SK-MEL-5 (cell line): ENCODE measurements at regions not wholly inside any gene's neighbourhood (a gene's known extent, or its start where the extent isn't known, plus 50 kb on each side); places are given as distances from the start of the nearest gene placed in this dataset.

Source experiments
- DNase-seq: peaks from one replicate; pipeline ENCODE4 v3.0.0-alpha.2; 2016; ENCODE audit warnings: low read depth, low spot score
- in situ Hi-C: cut with HindIII; loops from 2 replicates; pipeline ENCODE4 v1.10.0; 2016; ENCODE audit warnings: low sequenced_read_pairs, high pct_unique_total_duplicates, low pct_unique_long_range_greater_than_20kb

DNA sequence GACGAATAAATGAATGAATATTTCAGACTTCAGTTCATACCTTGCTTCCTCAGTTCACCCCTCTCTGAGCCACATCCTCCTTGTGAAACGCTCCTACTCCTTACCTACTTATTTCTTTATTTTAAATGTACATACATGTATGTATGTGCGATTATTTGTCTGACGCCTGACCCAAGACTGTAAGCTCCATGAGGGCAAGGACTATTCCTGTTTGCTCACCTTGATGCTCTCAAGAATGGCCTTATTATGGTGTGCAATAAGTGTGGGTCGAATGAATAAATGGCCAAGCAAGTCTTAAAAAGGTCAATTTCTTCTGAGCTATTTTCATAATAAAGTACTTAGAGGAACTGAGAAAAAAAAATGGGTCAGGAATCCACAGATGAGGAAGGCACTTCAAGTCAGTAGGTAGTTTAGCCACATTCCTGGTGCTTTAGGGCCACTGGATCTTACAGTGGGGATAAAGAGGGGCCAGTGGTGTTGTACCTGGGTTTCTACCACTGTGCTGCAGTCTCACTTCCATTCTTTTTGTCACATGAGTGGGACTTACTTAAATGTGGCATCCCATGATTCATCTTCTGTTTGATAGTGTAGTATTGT is 74.7 kb downstream of the SDC1 start:
- in situ Hi-C loops = no loop called here

DNA sequence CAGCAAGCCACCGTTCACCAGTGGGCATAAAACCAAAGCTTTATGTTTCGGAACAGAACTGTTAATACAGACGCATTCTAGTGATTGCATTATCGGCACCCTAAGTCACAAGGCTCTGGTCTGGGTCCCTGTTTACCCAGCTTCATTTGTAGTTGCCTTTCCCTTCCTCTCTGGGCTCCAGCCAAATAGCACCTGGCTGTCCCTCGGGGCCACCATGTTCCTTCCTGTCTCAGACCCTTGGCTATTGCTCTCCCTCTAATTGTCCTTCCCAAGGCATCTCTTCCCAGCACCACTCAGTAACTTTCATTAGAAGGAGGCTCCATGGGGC is 75.3 kb downstream of the SDC1 start:
- in situ Hi-C loops = no loop called here
- DNase-seq = no peak

More for the DNA sequence above, 74.7 kb downstream of the SDC1 start:
- DNase-seq = no peak

DNA sequence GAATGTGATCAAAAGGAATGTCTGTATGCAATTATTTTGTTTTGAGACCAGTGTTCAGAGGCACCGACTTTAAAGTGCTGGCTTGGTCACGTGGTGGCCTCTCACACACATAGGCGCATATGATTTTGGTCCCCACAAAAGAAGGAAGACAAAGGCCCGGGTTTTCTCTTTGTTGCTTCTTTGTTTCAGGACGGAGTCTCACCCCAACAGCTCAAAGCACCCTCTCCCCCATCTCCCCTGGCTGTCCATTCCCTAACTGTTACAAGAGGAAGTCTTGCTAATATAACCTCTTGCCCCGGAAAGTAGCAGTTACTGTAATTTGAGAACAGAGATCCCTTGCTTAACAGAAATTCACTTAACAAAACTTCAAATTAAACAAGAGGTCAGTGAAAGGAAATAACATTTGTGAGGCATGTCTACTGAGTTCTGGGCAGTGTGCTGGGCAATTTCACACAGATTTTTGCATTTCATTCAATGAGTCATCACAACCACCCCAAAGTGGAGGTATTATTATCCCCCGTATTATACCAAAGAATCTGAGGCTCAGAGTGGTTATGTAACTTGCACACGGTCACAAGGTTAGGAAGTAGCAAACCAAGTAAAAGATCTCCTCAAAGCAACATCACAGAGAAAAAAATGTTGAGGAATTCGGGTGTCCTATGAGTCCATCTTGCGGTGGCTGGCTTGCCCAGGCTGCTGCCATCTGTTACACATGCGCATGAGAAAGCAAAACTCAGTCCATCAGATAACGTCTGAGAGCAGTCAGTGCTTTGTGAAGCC is 75.8 kb downstream of the SDC1 start:
- no peak for DNase-seq
- in situ Hi-C loops = no loop called here

DNA sequence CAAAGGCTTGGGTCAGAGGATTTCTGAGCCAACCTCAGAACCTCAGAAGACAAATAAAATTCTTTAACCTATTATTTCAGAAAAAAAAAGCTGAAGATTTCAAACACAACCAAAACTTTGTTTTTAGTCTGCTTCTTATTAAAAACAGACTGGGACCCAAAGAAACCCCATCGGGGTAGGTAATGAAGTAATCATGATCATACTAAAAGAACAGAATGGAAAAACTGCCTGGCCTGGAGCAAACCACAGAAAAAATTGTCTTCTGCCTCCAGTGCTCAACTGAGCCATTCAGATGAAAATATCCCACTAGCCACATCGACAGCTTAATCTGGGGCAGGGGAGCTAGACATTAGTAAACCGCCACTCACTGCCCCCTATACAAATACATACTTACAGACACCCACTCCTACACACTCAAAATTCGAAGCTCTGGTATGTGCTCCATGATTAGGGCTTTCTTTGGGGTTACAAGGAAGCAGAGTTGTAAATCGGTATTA is 76.5 kb downstream of the SDC1 start:
- no peak for DNase-seq
- in situ Hi-C loops = no loop called here

DNA sequence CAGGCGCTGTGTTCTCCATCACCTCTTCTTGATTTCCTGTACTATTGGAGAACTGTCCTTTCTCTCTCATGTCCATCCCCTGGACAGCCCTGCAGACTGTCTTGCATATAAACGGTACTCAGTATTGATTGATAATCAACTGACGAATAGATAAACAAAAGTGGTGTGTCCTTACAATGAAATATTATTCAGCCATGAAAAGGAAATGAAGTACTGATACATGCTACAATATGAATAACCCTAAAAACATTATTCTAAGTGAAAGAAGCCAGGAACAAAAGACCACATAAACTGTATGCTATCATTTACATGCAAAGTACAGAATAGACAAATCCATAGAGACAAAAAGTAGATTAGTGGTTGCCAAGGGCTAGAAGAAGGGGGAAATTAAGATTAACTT is 77.6 kb downstream of the SDC1 start:
- DNase-seq = no peak
- in situ Hi-C loops = no loop called here

DNA sequence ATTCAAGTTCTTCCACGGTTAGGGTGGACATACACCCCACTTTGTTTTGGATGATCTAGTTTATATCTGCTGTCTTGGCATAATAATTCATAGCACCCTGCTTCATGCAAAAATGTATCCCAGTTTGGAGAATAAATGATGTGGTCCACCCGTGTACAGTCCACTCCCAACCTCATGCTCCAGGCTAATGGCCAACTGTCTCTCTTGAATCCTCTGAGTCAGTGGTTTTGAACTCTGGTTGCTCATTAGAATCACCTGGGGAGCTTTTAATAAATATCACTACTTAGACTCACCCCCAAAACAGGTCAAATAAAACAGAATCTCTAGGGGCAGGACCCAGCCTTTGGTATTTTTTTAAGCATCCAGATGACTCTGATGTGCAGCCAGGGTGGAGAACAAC is 78.5 kb downstream of the SDC1 start:
- in situ Hi-C loops = no loop called here
- DNase-seq = no peak

DNA sequence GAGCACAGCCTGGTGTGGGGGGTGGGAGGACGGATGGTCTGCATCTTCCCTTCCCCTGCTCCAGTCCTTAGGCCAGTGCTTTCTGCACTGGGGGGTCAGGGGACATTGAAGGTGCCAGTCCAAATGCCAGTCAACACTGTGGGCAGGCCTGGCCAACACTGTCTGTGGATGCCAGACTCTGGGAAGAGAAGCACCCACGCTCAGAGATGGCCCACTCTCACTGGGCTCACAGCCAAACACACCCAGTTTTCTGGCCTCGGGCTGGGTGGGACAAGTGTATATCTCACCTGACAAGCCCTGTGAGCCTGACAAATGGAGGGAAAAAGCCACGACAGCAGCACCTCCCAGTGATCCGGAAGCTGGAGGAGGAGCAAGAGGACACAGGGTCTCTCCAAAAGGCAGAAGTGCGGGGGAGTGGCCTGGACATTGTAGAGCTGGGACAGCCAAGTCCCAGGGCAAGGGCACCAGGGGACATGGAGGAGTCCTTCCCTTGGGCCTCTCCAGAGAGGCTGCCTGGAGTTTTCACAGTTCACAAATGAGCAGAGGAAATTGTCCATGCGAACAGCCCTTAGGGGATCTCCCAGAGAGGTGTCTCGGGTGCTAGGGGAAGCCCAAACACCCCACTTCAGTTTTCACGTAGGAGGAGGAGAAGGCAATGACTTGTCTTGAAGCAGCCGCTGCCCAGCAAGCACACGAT is 79.3 kb downstream of the SDC1 start:
- no peak for DNase-seq

DNA sequence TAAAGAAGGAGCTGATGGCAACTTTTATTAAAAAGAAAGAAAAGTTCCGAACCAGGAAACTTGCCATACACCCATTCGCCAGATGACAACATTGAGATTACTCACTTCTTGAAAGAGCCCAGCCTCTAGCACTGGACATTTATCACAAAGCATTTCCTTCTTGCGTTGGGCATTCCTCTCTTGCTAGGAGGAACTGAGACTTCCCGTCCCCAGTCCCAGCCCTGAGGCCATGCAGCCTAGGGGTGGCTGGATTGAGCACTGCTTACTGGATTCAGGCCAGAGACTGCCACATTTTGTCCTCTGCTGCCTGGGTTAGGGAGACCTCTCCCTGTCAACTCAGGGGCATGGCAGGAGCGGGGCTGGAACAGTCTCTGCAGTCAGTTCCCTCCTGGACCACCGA is 80.1 kb downstream of the SDC1 start:
- DNase-seq = no peak
- in situ Hi-C loops = no loop called here

More for the DNA sequence above, 79.3 kb downstream of the SDC1 start:
- in situ Hi-C loops = no loop called here

DNA sequence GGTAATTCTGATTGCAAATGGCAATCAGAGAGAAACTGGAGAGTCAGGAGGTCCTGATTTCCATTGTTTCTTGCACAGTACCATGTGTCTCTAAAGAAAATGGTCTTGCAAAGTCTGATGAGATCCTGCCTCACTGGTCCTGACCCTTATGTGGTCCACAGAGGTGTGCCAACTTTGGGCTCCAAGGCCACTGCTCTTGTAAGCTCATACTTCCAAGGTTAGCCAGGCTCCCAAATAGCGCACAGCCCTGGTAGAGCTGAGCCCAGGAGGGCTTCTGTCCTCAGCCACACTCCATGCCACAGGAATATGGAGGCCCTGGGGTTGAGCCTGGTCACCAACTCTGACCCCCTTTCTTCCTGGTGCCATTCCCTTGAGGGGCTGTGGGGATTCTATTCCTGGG is 80.7 kb downstream of the SDC1 start:
- DNase-seq = no peak
- in situ Hi-C loops = no loop called here

DNA sequence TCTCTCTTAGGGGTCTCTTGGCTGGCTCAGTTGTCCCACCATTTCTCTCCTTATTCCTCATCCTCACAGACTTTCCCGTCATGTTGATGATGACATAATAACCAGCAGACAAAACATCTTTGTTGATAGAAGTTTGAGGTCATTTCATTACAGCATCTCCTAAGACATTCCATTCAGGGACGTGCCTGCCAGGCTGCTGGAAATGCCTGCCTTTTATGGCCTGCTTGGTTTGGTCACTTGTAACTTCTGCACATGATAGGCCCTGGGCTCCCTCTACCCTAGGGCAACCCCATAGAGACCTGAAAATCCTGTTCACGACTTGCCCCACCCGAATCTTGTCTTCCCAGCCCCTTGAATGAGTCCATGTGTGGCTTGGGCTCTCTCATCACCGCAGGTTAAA is 81.7 kb downstream of the SDC1 start:
- in situ Hi-C loops = no loop called here
- DNase-seq = peak; percentile 30

DNA sequence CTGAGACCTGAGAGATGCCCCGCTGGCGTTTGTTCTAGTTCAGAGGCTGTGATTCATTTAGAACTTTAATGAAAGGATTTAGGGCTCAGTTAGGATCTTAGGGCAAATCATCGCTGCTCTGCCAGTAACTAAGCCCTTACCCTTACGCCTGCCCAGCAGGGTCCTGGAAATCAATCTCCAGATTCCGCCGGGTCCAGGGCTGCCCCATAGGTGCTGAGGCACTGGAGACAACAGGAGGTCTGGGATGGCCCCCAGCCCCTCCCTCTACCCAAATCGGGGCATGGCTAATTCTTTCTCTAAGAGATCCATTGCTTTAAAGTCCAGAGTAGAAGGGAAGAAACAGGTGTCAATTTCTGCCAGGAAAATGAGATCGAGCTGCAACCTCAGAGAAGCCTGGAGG is 83.1 kb downstream of the SDC1 start:
- in situ Hi-C loops = no loop called here

DNA sequence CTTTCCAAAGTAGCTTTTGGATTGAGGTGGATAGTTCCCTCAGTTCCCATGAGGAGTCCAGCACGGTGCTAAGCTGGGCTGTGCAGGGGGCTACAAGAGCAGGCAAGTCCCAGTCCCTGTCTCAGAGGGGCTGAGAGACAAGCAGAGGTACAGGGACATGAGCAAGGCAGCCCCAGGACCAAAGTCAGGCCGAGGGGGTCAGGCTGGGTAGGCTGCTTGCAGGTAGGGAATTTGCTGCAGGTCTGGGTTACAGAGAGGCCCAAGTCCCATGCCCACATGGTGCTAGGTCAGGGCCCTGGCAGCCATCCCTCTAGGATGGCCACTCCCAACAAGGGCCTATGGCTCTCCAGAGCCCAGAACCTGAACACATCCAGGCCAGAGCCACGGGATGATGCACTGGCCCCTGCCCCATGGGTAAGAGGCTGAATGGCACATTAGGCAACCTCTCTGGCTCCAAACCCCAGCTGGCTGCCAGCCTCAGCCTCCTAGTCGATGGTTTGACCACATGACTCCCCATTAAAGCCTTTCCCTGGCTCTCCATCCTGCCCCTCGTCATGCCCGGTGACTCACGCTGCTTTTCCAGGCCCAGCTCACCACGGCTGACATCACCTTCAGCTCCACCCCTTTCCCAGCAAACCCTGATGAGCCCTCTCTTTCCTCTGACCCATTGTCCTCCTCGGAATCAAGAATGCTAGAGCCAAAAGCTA is 83.7 kb downstream of the SDC1 start:
- in situ Hi-C loops = no loop called here
- peak; percentile 68 for DNase-seq

More for the DNA sequence above, 83.1 kb downstream of the SDC1 start:
- no peak for DNase-seq

DNA sequence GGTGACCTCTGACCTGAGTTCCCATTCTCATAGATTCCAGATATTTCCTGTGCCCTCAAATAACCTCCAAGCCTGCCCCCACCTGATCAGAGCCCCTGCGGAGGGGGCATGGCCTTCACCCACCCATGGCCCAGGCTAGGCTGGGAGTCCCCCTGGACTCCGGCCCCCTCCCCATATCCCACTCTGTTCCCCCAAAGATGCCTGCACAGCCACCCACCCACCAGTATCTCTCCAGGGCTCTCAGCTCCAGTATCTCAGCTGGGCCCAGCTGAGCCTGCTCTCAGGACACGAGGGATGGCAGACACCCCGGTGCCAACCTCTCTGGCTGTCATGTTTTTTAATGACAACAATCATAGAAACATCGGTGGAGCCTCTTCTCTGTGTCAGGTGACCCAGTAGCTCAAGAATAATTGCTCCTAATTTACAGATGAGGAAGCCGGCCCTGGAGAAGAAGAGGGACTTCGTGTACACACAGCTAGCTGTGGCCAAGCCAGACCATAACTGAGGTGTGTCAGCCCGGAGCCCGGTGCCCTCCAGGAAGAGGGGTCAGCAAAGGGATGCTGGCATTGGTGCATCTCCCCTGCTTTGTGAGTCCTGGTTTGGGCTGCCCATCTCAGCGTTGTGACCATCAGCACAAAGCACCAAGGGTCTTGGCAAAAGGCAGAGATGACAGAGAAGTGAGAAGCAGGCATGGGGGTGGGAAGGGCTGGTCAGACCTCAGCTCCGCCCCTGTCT is 84.4 kb downstream of the SDC1 start:
- no peak for DNase-seq
- in situ Hi-C loops = no loop called here

DNA sequence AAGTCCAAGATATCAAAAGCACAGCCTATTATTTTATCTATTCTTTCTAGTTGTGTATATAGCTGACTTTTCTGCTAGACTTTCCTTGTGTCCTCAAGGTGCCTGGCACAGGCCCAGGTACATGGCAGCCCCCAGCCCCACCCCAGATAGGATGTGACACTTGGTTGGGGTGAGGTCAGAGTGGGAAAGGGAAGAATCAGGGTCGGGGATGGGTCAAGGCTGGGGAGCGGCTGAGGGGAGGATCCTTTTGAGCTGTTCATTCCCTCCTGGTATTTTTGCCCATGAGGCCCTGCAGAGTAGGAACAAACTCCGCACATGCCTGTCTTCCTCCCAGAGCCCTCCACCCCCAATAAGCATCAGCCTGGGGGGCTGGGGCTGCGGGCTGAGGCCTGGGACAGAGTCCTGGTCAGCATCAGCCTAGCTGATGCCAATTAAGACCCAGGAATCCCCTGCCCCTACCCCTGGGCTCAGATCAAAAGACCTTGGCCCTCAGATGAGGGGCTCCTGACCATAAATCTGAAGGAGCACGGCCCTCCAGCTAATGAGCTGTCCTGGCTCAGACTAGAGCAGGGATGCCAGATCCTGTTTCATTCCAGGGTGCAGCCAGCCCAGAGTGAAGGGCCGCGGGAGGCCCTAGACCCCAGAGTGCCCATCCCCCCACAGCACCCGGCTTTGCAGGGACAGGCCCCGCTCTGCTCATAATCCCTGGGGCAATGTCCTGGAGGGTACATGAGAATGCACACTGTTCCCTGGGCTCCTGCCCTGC is 85.3 kb downstream of the SDC1 start:
- no peak for DNase-seq
- in situ Hi-C loops = no loop called here

DNA sequence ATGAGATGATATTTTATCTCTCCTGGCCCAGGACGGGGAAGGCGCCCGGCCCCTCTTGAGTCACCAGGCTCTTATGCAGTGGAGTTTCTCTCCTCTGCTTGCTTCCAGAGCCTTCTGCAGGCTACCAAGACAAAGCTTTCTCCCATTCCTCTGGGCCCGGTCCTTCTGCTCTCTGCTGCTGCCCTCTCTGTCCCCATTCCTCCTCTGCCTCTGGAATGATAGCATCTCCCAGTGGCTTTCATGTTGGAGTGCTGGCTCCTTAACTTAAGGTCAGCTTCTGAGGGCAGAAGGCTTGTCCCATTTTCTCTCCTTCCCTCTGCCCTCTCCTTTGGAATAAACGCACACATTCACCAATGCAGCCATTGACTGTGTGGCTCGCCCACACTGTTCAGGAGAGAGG is 86.2 kb downstream of the SDC1 start:
- in situ Hi-C loops = no loop called here
- DNase-seq = no peak

DNA sequence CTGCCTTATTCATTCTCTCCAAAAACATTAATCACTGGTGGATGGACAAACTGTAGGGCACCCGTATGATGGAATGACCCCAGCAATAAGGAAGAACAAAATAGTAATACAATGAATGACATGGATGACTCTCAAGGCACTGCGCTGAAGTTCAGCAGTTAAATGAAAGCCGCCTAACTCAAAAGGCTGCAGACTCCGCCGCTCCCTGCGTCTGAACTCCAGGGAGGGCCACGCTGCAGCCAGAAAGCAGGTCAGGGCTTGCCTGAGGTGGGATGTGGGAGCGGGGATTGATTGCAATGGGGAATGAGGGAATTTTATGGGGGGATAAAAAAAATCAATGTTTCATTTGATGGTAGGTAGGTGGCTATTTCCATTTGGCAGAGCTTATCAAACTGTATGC is 86.5 kb upstream of the LAPTM4A start:
- no peak for DNase-seq
- in situ Hi-C loops = no loop called here

DNA sequence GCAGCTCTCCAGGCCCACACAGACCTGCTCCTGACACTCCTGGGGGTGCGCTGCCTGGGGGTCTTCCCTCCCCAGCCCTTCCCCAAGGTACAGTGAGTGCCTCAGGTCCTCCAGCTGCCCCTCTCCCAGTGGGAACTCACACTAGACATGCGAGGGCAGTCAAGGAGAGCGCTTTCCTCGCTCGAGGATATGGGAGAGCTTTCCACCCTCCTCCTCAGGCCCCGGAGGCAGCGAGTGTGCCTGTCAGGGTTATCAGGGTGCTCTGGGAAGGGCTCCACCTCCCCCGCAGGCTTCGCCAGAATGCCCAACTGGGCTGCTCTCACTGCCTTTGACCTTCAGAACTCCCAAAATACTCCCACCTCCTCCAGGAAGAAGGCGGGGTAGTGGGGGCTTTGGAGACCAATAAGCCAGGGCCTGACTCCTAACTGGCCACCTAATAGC is 85.7 kb upstream of the LAPTM4A start:
- in situ Hi-C loops = no loop called here
- DNase-seq = no peak
